Mucosa of rectum (tissue), 2 donors: ENCODE measurements at regions not wholly inside any gene's neighbourhood (a gene's known extent, or its start where the extent isn't known, plus 50 kb on each side); places are given as distances from the start of the nearest gene placed in this dataset.

Experiments used
- H3K27ac ChIP-seq, 2 donors: one replicate each; pipeline ENCODE4 v1.7.0; 2013; ENCODE audit warnings: inconsistent platforms in 2 of 2, low read depth in 2 of 2, low read length in 2 of 2
- H3K27me3 ChIP-seq, 2 donors: one replicate each; pipeline ENCODE4 v1.7.0; 2013; ENCODE audit warnings: low read length in 2 of 2; ENCODE audit not compliant: control insufficient read depth in 2 of 2, insufficient read depth in 2 of 2
- H3K36me3 ChIP-seq, 2 donors: one replicate each; pipeline ENCODE4 v1.7.0; 2013; ENCODE audit warnings: low read length in 2 of 2; ENCODE audit not compliant: control insufficient read depth in 2 of 2, insufficient read depth in 2 of 2
- H3K4me1 ChIP-seq, 2 donors: one replicate each; pipeline ENCODE4 v1.7.0; 2013; ENCODE audit warnings: low read length in 2 of 2, mild to moderate bottlenecking in 1 of 2; ENCODE audit not compliant: control insufficient read depth in 2 of 2, insufficient read depth in 2 of 2
- H3K4me3 ChIP-seq, 2 donors: one replicate each; pipeline ENCODE4 v1.7.0; 2013; ENCODE audit warnings: low read length in 2 of 2
- H3K9ac ChIP-seq, 2 donors: one replicate each; pipeline ENCODE4 v1.7.0; 2013; ENCODE audit warnings: low read length in 2 of 2, low read depth in 1 of 2, mild to moderate bottlenecking in 1 of 2
- H3K9me3 ChIP-seq, 2 donors: one replicate each; pipeline ENCODE4 v1.7.0; 2013; ENCODE audit warnings: low read length in 2 of 2; ENCODE audit not compliant: control insufficient read depth in 2 of 2
- donor health status: healthy.
- donor health status: Normal muscosa, but diverticular disease.

- Histone ChIP-seq H3K4me3 (no peak overlapping the region), H3K9me3 (no peaks in the 10 kb centered on the region), H3K27ac (no peak overlapping the region)
Measured at GRCh38 chr11:134905517-134905916, 493.5 kb upstream of the B3GAT1 start.

GRCh38 chr11:134904103-134904790 is 492.2 kb upstream of the B3GAT1 start:
- Histone ChIP-seq H3K36me3 (no peaks in the 10 kb centered on the region), H3K9ac (no peak overlapping the region), H3K27ac (no peak overlapping the region), H3K4me1 (no peaks in the 10 kb centered on the region), H3K27me3 (peaks cover 0 to 2% of the 10 kb centered on the region in 2 donors), H3K9me3 (no peaks in the 10 kb centered on the region), H3K4me3 (no peak overlapping the region)

More at GRCh38 chr11:134905517-134905916, 493.5 kb upstream of the B3GAT1 start:
- no peak overlapping the region for H3K9ac ChIP-seq
- H3K4me1 ChIP-seq = no peaks in the 10 kb centered on the region
- no peaks in the 10 kb centered on the region for H3K36me3 ChIP-seq
- peaks cover 0 to 2% of the 10 kb centered on the region in 2 donors for H3K27me3 ChIP-seq

- no peaks in the 10 kb centered on the region for H3K9me3 ChIP-seq
- no peak overlapping the region for H3K4me3 ChIP-seq
- H3K36me3 ChIP-seq = no peaks in the 10 kb centered on the region
- H3K9ac ChIP-seq = no peak overlapping the region
- no peaks in the 10 kb centered on the region for H3K4me1 ChIP-seq
- peaks cover 0 to 2% of the 10 kb centered on the region in 2 donors for H3K27me3 ChIP-seq
- H3K27ac ChIP-seq = no peak overlapping the region
Measured at GRCh38 chr11:134901955-134902918, 490.2 kb upstream of the B3GAT1 start.

- Histone ChIP-seq H3K4me1 (no peaks in the 10 kb centered on the region), H3K27me3 (peaks cover 0 to 2% of the 10 kb centered on the region in 2 donors), H3K36me3 (no peaks in the 10 kb centered on the region), H3K9ac (no peak overlapping the region), H3K9me3 (no peaks in the 10 kb centered on the region), H3K27ac (no peak overlapping the region), H3K4me3 (no peak overlapping the region)
Measured at GRCh38 chr11:134901542-134901941, 489.5 kb upstream of the B3GAT1 start.

- Histone ChIP-seq H3K9me3 (no peaks in the 10 kb centered on the region), H3K9ac (no peak overlapping the region), H3K4me3 (no peak overlapping the region), H3K27me3 (no peaks in the 10 kb centered on the region), H3K36me3 (no peaks in the 10 kb centered on the region), H3K27ac (no peak overlapping the region), H3K4me1 (no peaks in the 10 kb centered on the region)
Measured at GRCh38 chr11:134893810-134894685, 482.0 kb upstream of the B3GAT1 start.

GRCh38 chr11:134890446-134890845 is 478.4 kb upstream of the B3GAT1 start:
- H3K9me3 ChIP-seq = no peaks in the 10 kb centered on the region

GRCh38 chr11:134889832-134890231 is 477.8 kb upstream of the B3GAT1 start:
- H3K4me3 ChIP-seq = no peak overlapping the region
- H3K9ac ChIP-seq = no peak overlapping the region
- no peaks in the 10 kb centered on the region for H3K36me3 ChIP-seq
- peaks cover 0 to 3% of the 10 kb centered on the region in 2 donors for H3K27me3 ChIP-seq
- no peaks in the 10 kb centered on the region for H3K9me3 ChIP-seq
- no peaks in the 10 kb centered on the region for H3K4me1 ChIP-seq
- no peak overlapping the region for H3K27ac ChIP-seq

More at GRCh38 chr11:134890446-134890845, 478.4 kb upstream of the B3GAT1 start:
- H3K9ac ChIP-seq = no peak overlapping the region
- H3K36me3 ChIP-seq = no peaks in the 10 kb centered on the region
- H3K4me1 ChIP-seq = no peaks in the 10 kb centered on the region
- no peak overlapping the region for H3K27ac ChIP-seq
- H3K4me3 ChIP-seq = no peak overlapping the region
- H3K27me3 ChIP-seq = peaks cover 0 to 3% of the 10 kb centered on the region in 2 donors

GRCh38 chr11:134888821-134889220 is 476.8 kb upstream of the B3GAT1 start:
- peaks cover 0 to 3% of the 10 kb centered on the region in 2 donors for H3K27me3 ChIP-seq
- no peak overlapping the region for H3K9ac ChIP-seq
- no peaks in the 10 kb centered on the region for H3K9me3 ChIP-seq
- no peak overlapping the region for H3K27ac ChIP-seq
- H3K36me3 ChIP-seq = no peaks in the 10 kb centered on the region
- H3K4me1 ChIP-seq = no peaks in the 10 kb centered on the region
- no peak overlapping the region for H3K4me3 ChIP-seq

GRCh38 chr11:134887896-134888295 is 475.9 kb upstream of the B3GAT1 start:
- no peaks in the 10 kb centered on the region for H3K36me3 ChIP-seq
- H3K27ac ChIP-seq = no peak overlapping the region
- no peaks in the 10 kb centered on the region for H3K4me1 ChIP-seq
- H3K9ac ChIP-seq = no peak overlapping the region
- H3K27me3 ChIP-seq = peaks cover 2 to 3% of the 10 kb centered on the region in 2 donors
- no peaks in the 10 kb centered on the region for H3K9me3 ChIP-seq
- H3K4me3 ChIP-seq = no peak overlapping the region
